KG1 (cell line): ENCODE measurements at regions not wholly inside any gene's neighbourhood (a gene's known extent, or its start where the extent isn't known, plus 50 kb on each side); places are given as distances from the start of the nearest gene placed in this dataset.
"Not testable (repeated sequence)": the region's sequence is repeated elsewhere in the genome, so short reads cannot be mapped to it uniquely, and the experiment has no call there.

Experiments
- DNase-seq: peaks from one replicate; lab custom pipeline; 2025; lab: John Stamatoyannopoulos, UW

- DNase-seq, result no peak
These were observed 70.0 kb downstream of the MZT1 start for GRCh38 chr13:72657379-72657778.

- no peak for DNase-seq
These were observed 71.1 kb downstream of the MZT1 start for GRCh38 chr13:72656357-72656756.

- no peak for DNase-seq
These were observed 73.9 kb downstream of the MZT1 start for GRCh38 chr13:72653506-72653905.

- DNase-seq, result no peak
These were observed 74.7 kb downstream of the MZT1 start for GRCh38 chr13:72652681-72653080.

- DNase-seq, result no peak
These were observed 76.3 kb downstream of the MZT1 start for GRCh38 chr13:72651144-72651543.

- DNase-seq, result no peak
These were observed 77.3 kb downstream of the MZT1 start for GRCh38 chr13:72650051-72650700.

- no peak for DNase-seq
These were observed 78.8 kb downstream of the MZT1 start for GRCh38 chr13:72648513-72649065.

GRCh38 chr13:72647422-72647821, 80.0 kb downstream of the MZT1 start:
- no peak for DNase-seq

GRCh38 chr13:72645521-72645920, 81.9 kb downstream of the MZT1 start:
- no peak for DNase-seq

GRCh38 chr13:72643311-72643989, 84.0 kb downstream of the MZT1 start:
- DNase-seq, result no peak

- DNase-seq, result no peak
These were observed 88.1 kb downstream of the MZT1 start for GRCh38 chr13:72639377-72639776.

- DNase-seq, result no peak
These were observed 89.2 kb downstream of the MZT1 start for GRCh38 chr13:72638059-72638815.

- DNase-seq, result no peak
These were observed 89.9 kb downstream of the MZT1 start for GRCh38 chr13:72637561-72637960.

- DNase-seq, result no peak
These were observed 92.6 kb downstream of the MZT1 start for GRCh38 chr13:72634859-72635258.

GRCh38 chr13:72622546-72622945, 104.9 kb downstream of the MZT1 start:
- DNase-seq, result no peak

GRCh38 chr13:72620874-72621273, 106.6 kb downstream of the MZT1 start:
- no peak for DNase-seq

GRCh38 chr13:72617951-72618350, 109.5 kb downstream of the MZT1 start:
- no peak for DNase-seq

GRCh38 chr13:72617186-72617585, 110.2 kb downstream of the MZT1 start:
- DNase-seq, result no peak

GRCh38 chr13:72610251-72610891, 117.1 kb downstream of the MZT1 start:
- DNase-seq, result not testable (repeated sequence)

- DNase-seq, result no peak
These were observed 128.2 kb downstream of the MZT1 start for GRCh38 chr13:72599178-72599743.

- no peak for DNase-seq
These were observed 137.2 kb downstream of the MZT1 start for GRCh38 chr13:72590091-72590740.
